GM19452 (cell line): ENCODE measurements at regions not wholly inside any gene's neighbourhood (a gene's known extent, or its start where the extent isn't known, plus 50 kb on each side); places are given as distances from the start of the nearest gene placed in this dataset.
A peak's percentile ranks its signal among the peaks of the same experiment; 100 is the strongest.

ENCODE experiments used
- ATAC-seq: cut with Tn5 transposase; IDR thresholded peaks from one replicate; pipeline ENCODE4 v1.9.1; 2021; ENCODE audit not compliant: unreplicated experiment

- peak; percentile 92 for ATAC-seq
These were observed 387.0 kb upstream of the CBLB start for GRCh38 chr3:106255870-106256248.

- ATAC-seq, result peak; percentile 26
These were observed 387.6 kb upstream of the CBLB start for GRCh38 chr3:106256249-106256957.

GRCh38 chr3:106257172-106257571, 388.4 kb upstream of the CBLB start:
- no peak for ATAC-seq

DNA sequence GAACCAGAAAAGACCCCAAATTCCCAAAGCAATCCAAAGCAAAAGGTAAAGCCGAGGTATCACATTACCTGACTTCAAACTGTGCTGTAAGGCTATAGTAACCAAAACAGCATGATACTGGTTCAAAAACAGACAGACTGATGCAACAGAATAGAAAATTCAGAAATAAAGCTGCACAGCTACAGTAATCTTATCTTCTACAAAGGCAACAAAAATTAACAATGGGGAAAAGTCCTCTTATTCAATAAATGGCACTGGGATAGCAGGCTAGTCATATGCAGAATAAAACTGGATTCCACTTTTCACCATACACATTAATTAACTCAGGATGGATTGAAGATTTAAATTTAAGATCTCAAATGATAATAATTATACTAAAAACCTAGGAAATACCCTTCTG, 392.6 kb upstream of the CBLB start:
- ATAC-seq, result no peak

GRCh38 chr3:106261915-106262683, 393.3 kb upstream of the CBLB start:
- no peak for ATAC-seq

DNA sequence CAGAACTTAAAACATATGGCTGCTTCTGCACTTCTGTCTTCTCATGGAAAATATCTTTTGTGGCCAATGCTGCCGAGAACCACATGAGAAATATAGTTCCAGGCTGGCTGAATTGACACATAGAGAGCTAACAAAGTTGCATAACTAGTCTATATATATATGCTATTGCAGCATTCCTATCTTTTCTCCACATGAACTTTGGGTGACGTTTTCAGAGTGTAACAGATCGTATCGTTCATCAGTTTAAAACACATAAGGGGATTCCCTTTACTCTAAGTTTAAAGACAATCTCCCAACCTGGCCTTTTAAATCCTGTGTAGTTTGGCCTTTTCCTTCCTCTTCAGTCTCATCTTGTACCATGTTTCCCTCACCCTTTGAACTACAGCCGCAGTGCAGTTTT, 394.2 kb upstream of the CBLB start:
- ATAC-seq, result no peak

- no peak for ATAC-seq
These were observed 394.7 kb upstream of the CBLB start for GRCh38 chr3:106263546-106263945.

GRCh38 chr3:106265704-106266103, 396.9 kb upstream of the CBLB start:
- ATAC-seq, result no peak

GRCh38 chr3:106268696-106269095, 399.9 kb upstream of the CBLB start:
- ATAC-seq, result no peak

- ATAC-seq, result no peak
These were observed 403.5 kb upstream of the CBLB start for GRCh38 chr3:106272302-106272701.

DNA sequence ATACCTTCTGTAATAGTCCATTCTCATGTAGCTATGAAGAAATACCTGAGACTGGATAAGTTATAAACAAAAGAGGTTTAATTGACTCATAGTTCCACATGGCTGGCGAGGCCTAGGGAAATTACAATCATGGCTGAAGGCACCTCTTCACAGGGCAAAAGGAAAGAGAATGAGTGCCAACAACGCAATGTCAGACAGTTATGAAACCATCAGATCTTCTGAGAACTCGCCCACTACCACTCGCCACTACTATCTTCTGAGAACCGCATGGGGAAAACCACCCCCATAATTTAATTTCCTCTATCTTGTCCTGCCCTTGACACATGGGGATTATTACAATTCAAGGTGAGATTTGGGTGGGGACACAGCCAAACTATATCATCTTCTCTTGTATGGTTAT, 406.8 kb upstream of the CBLB start:
- ATAC-seq, result no peak

GRCh38 chr3:106276151-106276550, 407.3 kb upstream of the CBLB start:
- ATAC-seq, result no peak

DNA sequence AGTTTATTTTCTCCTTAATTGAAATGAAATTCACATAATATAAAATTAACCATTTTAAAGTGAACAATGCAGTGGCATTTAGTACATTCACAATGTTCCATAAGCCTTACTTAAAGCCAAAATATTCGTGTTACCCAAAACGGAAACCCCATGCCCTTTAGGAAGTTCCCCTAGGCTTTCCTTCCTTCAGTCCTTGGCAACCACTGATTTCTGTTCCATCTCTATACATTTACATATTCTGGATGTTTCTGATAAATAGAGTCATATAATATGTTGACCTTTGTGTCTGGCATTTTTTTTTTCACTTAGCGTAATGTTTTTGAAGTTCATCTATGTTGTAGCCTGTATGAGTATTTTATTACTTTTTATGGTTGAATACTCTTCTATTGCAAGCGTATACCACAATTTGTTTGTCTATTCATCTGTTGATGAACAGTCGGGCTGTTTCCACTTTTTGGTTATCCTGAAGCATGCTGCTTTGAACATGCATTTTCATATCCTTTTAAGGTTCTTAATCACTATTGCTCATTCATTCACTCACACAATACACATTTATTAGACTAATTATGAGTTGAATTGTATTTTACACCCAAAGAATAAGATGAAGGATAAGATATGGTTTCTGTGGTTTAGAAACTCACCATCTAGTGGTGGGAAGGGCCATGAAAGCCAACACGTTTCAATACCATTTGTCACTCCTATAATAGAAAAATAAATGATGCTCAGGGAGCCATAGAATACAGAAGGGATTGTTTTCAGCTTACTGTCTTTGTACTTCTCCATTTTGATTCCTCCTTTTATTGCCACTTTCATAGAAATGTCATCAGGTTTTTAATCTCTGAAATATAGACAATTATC, 408.2 kb upstream of the CBLB start:
- ATAC-seq, result no peak

DNA sequence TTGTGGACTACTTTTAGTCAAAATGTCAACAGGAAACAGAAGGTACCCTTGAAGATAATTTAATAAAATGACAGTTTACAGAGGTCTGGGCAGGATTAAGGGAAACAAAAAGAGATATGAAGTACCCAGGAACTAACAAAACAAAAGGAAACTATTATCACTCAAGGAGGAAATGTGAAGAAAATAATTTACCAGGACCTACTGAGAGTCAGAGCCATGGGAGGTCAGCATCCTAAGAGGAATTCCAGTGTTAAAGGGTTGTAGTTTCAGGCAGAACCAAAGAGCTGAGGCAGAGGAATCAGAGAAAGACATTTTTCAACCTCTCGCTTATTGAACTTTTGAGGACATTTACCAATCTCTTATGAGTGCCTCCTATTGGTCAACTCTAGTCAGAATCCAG, 408.9 kb upstream of the CBLB start:
- no peak for ATAC-seq

GRCh38 chr3:106281221-106281620, 412.4 kb upstream of the CBLB start:
- ATAC-seq, result no peak

DNA sequence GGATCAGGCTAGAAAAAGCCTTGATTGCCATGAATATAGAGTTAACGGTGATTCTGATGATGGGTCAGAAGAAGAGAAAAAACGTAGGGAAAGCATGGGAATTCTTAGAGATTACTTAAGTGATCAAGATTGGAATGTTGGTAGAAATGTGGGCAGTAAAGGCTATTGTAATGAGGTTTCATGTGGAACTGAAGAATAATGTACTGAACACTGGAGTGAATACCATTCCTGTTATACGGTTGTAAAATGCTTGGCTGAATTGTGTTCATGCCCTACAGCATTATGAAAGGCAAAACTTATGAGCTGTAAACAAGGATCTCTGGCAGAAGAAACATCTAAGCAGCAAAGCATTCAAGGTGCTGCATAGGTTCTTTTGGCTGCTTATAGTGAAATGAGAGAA, 414.1 kb upstream of the CBLB start:
- no peak for ATAC-seq

- no peak for ATAC-seq
These were observed 420.0 kb upstream of the CBLB start for GRCh38 chr3:106288781-106289180.

GRCh38 chr3:106290304-106290997, 421.6 kb upstream of the CBLB start:
- no peak for ATAC-seq

GRCh38 chr3:106293161-106293560, 424.3 kb upstream of the CBLB start:
- no peak for ATAC-seq

DNA sequence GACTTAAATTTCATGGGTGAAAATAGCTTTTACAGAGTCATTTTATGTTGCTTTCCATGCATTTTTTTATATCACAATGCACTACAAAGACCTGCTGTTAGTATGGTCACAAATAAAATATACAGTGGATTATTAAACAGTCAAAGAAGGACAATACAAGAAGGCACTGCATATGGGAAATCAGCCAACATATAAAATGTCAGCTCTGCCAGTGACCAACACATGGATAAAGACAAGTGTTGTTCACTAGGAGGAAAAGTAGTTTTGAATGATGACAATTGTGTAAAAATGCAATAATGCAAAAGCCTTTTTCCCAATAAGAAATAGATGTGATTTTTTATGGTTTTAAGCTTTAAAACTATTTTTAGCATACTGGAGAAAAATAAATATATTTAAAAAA, 425.3 kb upstream of the CBLB start:
- no peak for ATAC-seq

DNA sequence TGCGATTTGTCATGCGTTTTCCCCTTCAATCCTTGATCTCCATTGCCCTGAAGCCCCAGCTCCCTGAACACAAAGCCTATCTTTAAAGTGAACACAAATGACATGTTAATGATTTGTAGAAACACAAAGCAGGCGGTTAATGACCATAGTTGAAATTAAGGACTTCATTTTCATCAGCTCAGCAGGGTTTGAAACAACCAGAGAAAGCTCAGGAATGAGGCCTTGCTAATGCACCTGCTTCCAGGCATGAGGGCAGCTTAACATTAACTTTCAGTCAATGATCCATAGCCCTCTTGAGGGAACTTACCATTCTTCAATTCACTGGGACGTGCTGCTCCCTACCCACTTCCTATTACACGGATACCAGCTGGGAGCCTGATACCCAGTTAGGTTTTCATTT, 427.2 kb upstream of the CBLB start:
- no peak for ATAC-seq
